Fibroblast of skin of left quadriceps (primary cell): ENCODE measurements at regions not wholly inside any gene's neighbourhood (a gene's known extent, or its start where the extent isn't known, plus 50 kb on each side); places are given as distances from the start of the nearest gene placed in this dataset.

ENCODE experiments used
- DNase-seq, 2 experiments: peaks; one replicate each; pipeline ENCODE4 v3.0.0-alpha.2; 2013; ENCODE audit warnings: low read depth in 2 of 2

DNA sequence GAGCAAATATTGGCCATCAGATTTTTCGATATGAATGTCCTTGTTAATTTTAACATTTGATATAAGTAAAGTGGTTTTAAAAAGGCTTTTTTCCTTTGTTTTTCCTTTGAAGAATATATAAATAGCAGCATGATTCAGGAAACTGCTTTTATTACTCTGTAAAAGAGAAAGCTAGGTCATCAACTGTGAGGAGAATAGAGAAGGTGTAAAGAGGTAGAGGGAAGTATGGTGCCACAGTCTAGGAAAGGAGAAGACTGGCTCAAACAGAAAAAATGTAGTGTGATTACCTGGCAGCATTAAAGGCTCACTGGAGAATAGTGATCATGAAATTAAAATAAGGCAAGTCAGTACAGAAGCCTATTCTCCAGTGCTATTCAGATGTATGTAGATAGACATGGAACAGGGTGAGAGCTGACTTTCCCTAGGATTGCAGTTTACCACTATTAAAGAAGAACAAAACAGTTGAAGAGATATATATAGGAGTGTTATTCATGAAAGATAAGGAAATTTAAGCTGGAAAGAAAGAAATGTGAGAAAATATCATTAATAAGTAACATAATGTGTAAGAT is 1115.9 kb upstream of the PCDH9 start:
- no peak for DNase-seq

DNA sequence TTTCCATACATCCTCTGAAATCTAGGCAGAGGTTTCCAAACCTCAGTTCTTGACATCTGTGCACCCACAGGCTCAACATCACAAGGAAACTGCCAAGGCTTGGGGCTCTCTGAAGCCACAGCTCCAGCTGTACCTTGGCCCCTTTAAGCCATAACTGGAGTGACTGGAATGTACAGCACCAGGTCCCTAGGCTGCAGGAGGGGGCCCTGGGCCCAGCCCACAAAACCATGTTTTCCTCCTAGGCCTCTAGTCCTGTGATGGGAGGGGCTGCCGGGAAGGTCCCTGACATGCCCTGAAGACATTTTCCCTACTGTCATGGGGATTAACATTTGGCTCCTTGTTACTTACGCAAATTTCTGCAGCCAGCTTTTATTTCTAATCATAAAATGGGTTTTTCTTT is 1093.0 kb upstream of the PCDH9 start:
- no peak for DNase-seq

DNA sequence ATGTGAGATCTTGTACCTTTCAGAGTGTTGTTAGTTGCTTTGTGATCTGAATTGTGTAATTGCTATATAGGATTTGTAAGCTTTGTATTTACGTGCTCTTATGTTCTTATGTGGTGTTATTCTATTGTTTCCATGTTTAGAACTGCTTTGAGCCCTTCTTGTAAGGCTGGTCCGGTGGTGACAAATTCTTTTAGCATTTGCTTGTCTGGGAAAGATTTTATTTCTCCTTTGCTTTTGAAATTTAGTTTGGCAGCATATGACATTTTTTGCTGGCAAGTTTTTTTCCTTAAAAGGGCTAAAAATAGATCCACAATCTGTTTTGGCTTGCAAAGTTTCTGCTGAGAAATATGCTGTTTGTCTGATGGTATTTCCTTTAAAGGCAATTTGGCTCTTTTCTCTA is 1089.2 kb upstream of the PCDH9 start:
- DNase-seq: no peak

DNA sequence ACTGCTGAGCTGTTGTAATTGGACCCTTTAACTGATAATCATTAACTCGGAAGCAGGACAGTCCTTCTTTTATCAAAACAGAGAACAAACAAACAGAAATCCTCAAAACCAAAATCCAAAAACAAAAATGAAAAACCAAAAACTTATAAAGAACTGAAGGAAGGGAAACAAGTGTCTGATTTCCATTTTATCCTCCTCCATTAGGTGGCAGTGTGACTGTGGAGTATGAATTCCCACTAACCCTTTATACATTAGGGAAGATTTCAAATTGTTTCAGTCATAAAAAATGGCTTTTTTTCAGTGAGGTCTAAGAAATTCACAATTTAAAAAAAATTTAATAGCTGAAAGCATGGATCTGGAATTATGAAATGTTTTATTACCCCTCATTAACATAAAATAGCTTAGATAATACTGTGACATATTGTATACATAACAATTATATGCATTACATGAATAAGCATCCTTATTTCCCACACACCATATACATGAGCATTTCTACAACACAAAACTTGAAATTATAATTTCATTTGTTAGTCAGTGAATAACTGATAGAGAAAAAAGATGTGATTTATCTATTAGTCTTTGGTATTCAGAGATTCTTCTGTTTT is 1074.3 kb upstream of the PCDH9 start:
- no peak for DNase-seq

DNA sequence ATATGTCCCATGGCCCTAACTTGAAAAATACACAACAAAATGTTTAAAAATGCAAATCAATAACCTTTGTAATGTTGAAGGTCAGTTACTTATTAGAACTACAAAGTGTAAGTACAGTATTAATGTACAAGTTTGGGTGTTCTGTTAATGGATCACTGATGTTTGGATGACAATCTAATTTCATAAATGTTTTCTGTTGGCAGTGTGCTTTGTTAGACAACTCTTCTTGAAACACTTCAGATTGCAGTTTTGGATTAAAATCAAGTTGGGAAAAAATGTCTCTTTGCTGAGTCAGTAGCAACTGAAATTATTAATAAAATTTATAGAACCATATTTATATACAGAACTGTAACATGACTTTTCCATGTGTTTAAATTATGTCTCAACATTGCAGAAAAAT is 1063.5 kb upstream of the PCDH9 start:
- no peak for DNase-seq

DNA sequence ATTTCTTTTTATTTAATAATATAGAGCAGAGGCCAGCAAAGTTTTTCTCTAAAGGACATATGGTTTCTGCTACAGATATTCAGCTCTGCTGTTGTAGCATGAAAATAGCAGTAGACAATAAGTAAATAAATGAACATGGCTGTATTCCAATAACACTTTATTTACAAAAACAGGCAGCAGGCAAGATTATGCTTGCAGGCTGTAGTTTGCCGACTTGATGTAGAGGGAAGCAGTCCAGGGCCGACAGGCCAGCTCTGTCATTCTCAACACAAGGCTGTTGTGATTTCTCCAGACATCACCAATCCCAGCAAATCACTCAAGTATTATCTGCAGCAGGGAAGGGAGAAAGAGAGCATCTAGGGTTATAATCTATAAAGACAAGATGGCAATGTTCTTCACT is 1062.5 kb upstream of the PCDH9 start:
- no peak for DNase-seq

DNA sequence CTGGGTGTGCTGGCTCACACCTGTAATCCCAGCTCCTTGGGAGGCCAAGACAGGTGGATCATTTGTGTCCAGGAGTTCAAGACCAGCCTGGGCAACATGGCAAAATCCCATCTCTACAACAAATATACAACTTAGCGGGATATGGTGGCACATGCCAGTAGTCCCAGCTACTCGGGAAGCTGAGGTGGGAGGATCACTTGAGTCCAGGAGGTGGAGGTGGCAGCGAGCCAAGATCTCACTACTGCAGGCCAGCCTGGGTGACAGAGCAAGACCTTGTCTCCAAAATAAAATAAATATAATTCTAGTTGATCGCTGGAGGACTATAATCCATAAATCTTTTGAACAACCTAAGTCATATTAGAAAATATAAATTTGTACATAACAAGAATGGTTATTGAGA is 1061.5 kb upstream of the PCDH9 start:
- no peak for DNase-seq

DNA sequence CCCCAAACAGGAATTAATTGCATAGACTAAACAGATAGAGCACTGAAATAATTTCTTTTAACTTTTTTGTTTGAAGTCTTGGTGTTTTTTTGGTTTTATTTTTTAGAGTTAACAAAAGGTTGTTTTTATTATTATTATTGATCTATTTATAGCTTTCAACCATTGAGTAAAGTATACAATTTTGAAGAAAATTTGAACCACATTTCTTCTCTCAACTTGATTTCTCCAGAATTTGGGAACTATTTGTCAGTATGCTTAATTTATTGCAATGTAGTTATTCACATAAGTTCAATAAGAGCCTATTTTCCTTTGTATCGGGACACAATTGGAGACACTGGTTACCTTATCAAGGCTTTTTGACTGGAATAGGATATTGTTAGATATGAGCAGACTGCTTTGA is 1045.6 kb upstream of the PCDH9 start:
- DNase-seq: no peak

DNA sequence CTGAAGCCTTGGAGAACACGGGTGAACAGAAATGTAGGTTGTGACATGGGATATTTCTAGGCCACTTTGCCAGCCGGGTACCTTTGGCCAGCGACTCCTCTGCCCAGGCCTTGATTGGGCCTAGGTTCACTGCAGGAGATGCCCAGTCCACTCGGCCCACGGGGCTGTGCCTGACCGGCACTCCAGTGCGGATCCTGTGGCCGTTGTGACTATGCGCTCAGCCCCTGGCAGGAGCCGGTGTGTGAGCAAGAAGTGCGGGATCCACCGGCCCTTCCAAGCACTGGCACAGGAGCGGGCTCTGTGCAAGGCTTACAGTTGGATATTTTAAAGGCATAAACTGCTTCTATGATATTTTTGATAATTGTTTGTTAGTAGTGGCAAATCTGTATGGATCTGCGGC is 1042.5 kb upstream of the PCDH9 start:
- DNase-seq: no peak

DNA sequence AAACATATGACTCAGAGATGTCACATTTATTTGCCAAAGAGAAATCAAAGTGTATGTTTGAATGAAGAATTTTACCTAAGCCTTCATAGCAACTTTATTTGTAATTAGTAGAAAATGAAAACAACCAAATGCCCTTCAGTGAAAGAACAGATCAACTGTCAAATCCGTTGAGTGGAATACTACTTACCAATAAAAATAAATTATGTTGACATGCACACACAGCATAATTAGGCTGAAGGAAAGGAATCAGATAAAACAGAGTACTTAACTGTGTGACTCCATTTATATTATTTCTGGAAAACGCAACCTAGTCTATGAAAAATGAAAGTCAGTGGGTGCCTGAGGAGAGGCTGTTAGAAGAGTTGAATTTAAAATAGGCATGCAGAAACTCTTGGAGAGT is 1034.6 kb upstream of the PCDH9 start:
- no peak for DNase-seq

DNA sequence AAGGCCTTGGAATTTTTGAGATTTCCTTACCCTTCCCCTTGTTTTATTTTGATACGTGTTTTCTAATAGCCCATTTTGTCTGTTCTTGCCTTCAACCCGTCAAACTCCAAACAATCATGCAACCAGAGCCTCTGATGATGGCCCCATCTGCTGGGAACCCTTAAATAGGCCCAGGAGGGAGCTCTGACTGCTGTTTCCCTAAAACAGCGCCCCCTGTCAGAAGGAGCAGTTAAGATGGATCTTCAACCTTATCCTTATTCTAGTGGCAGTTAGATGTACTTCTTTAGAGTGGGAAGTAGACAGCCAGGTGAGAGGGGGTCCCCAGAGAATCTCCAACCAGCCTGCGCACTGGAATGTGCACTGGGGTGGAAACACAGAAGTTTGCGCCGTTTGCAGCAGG is 1031.0 kb upstream of the PCDH9 start:
- no peak for DNase-seq

DNA sequence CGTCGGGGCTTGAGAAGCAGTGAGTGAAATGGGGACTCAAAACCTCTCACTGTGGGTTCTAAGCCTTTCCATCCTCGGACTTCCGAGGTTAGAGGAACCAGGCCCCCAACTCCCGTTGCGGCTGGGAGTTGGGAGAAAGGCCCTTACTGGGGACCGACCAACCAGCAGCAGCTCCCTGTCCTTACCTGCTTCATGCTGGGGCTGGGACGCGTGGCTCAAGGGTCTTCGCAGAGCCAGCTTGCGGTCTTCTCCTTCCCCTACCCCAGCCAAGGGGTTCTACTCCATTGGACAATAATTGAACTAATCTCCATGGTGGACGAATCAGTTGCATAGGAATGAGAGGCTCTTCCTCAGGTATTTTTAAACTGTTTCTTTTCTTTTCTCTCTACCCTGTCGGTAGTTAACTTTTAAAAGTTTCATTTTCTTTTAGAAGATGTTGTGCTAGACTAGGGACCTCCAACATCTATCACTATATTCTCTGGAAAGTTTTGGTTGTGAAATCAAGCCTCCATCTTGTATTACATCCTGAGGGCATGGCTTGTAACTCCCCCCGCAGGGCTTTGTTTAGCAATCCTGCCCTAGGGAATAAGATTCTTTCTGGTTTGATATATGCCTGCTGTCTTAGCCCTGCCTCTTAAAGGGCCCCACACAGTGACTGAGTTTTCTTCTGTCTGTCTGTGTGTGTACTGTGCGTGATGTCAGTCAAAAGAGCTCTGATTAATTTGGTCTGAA is 1027.1 kb upstream of the PCDH9 start:
- no peak for DNase-seq

DNA sequence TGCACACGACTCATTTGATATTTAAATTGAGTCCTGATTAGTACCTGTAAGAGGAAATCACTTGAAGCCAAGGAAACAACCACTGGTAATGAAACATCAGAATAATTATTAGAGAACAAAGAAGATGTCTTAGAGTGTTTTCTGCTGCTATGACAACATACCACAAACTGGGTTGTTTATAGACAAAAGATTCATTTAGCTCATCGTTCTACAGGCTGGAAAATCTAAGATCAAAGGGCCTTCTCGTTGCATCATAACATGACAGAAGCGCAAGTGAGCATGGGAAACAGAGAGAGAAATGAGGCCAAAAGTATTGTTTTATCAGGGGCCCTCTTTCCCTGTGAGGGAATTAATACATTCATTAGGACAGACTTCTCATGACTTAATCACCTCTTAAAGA is 1024.0 kb upstream of the PCDH9 start:
- DNase-seq: no peak

DNA sequence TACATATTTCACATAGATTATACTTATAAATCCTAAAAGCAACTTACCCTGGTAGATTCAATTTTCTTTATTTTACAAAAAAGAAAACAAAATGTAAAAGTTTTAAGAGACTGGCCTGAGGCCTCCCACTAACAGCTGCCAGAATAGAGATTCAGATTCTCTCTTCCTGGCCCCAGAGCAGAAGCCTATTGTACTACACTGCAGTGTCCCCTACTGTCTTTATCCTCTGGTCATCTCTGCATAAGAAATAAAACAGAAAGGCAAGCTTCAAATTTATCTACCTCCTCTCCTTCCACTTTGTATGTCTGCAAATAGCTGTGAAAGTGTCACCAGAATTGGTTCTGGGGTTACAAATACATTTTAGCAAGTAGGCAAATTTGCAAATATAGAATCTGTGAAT is 1004.1 kb upstream of the PCDH9 start:
- no peak for DNase-seq

DNA sequence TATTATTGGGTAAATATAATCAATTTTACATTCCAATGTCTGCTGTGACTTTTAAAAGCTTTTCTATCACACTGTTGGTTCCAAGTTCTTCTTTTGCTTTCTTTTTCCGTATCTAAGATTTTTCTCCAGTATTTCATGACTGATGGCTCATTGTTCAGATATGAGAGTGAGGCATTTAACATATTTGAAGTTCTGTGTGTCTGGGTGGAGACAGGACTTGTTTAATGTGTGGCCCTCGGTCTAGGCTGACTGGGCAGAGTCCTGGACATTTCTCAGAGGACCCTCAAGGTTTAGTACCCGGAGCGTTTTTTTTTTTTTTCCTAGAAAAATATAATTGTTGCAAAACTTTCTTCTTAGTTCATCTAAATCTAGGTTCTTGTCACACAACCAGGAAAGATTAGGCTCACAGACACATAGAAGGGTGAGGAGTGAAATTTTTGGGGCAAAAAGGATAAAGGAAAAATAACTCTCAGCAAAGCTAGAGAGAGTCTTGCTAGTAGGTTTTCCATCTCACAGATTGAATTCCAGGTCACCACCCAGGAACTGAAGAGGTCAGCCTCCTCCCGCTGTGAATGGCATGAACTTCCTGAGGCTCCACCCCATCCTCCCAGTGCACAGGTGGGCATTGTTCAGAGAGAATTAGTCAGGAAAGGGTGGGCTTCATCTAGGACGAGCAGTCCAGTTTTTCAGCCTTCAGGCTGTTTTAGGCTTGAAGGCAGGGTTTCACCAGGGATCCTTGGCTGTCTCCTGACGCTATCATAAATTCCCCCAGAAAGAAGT is 1002.4 kb upstream of the PCDH9 start:
- no peak for DNase-seq

DNA sequence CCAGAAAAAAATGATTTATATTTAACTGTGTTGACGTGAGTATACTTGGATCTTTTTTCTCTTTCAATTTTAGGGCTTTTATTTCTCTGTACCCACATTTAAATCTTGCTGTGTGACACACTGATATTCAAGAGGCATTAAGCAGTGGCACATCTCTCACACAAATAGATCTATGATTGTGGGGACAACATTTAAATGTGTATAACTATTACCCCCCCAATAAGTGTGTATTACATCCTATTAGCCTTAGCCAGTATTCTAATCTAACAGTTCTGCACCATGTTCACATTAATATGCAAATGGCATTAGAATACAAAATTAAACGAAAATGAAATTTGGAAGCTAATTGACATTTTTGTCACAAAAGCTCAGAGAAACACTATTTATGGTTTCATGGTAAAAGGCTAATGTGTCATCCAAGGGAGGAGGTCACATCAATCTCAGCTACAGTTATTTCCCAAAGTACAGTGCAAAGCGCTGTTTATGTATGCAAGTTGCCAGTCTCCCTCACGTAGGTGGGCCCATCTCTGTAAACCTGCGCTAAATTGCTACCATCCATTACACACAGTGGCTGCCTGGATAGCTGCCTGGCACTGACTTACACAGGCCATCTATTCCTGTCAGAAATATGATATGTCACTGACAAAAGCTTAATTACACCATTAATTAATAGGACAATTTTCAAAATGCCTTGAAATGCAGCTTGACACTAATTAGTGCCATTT is 984.7 kb upstream of the PCDH9 start:
- no peak for DNase-seq

DNA sequence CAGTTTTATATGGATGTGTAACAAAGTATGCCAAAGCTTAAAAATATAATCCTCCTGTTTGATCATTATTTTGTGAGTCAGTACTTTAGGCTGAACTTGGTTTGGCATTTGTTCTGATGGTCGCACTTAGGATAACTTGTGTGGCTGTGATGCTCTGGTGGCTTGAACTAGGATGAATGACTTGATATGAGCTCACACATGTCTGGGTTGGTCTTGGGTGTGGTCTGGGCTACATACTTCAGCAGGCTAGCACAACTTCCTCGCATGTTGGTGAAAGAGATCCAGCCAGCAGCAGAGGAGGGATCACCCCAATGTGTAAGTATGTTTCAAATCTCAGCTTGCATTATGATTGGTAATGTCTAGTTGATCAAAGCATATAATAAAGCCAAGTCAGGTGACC is 969.1 kb upstream of the PCDH9 start:
- DNase-seq: no peak

DNA sequence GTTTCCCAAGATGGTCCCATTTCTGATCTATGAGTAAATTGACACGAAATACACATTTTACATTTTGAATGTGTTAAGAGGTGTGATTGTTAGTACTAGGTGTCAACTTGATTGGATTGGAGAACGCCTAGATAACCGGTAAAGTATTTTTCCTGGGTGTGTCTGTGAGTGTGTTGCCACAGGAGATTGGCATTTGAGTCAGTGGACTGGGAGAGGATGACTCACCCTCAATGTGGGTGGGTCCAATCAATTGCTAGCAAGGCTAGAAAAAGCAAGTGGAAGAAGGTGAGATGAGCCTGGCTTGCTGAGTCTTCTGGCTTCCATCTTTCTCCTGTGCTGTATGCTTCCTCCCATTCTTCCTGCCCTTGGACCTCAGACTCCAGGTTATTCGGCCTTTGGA is 960.7 kb upstream of the PCDH9 start:
- DNase-seq: no peak

DNA sequence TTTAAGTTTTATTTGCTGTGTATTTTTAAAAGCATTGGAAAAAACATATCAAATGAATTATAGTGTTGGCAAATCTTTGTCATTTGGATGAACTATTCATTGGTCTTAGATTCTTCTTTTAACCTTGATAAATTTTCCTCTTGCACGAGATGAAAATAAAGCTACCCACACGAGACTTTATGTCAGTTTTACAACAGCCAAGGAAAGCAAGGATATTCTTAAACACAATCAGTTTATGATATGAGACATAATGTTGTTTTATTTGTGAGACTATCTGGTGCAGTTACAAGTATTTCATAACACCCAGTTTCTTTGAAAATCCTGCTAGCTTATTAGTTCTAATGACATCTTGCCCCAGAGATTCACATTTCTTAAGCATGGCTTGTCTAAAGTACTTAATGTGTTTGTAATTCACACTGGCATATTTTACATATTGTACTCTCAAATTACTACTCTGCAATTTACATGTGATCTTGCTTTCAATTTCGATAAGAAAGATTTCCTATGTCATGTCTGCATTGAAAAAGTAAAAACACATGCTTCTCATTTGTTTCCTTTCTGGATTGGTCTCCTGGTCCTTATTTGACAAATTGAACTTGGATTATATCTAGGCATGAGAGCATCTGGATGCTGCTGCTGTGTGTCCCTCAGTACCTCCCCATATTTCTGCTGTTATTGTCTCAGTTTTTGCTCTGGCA is 955.5 kb upstream of the PCDH9 start:
- peak in 1 of 2 experiments; percentile 3 for DNase-seq

DNA sequence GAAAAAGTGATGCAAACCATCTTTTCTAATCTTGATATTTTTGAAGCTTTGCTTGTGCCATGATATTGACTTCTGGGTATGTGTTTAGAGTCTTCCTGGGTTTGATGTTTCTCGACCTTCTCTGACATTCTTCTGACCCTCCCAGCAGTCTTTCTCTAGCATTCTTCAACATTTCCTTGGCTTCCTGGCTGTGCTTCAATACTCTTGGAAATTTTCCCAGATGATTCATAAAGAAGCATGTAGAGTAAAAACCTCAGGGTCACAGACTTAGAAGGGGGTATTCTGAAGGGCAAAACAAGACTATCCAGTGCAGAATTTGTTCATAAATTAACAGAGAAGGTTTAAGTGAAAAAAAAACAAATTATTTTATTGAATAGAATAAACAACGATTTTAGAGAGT is 946.3 kb upstream of the PCDH9 start:
- DNase-seq: peak; percentile 67 to 76

DNA sequence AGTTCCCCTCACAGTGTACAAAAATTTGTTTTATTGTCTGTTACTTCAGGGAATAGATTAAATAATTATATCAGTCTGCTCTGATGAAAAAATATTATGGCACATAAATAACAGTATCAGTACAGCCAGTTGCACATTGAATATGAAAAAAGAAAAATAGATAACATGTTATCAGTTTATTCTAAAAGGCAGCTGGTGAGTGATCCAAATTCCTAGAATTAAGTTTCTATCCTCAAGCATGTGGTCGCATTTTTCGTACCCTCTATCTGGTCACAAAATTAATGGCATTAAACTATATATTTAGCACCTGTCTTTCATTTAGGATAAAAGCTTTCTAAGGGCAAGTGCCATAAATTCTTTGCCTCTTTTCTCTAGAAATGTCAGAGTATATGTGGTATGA is 944.8 kb upstream of the PCDH9 start:
- DNase-seq: no peak

DNA sequence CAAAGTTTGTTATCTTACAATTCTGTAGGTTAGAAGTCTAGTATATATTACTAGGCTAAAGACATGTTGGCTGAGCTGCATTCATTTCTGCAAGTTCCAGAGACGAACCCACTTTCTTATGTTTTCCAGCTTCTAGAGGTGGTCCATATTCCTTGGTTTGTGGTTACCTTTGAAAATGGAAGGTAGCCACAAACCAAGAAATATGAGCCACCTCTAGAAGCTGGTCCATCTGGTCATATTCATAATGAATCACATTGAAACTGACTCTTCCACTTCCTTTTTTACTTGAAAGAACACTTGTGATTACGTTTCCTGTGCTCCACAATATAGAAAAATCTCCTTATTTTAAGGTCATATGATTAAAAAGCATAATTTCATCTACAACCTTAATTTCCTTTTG is 943.0 kb upstream of the PCDH9 start:
- DNase-seq: no peak
